Body of pancreas (tissue), 4 donors: ENCODE measurements at regions not wholly inside any gene's neighbourhood (a gene's known extent, or its start where the extent isn't known, plus 50 kb on each side); places are given as distances from the start of the nearest gene placed in this dataset.

ENCODE experiments used
- POLR2A ChIP-seq, 3 donors: fragments of 450-650 bp; IDR thresholded peaks; one replicate each; pipeline ENCODE4 v1.6.1; 2016; ENCODE audit warnings: antibody characterized with exemption in 3 of 3, mild to moderate bottlenecking in 2 of 3
- TF ChIP-seq, protein P1 (sequence below), 7 experiments: fragments of 450-650 bp in 4 of 7; fragments of 200-600 bp in 3 of 7; sonication (generic) in 3 of 7; IDR thresholded peaks; one replicate each; pipeline ENCODE4 v1.5.1; 2016 to 2019; ENCODE audit warnings: antibody characterized with exemption in 7 of 7

DNA sequence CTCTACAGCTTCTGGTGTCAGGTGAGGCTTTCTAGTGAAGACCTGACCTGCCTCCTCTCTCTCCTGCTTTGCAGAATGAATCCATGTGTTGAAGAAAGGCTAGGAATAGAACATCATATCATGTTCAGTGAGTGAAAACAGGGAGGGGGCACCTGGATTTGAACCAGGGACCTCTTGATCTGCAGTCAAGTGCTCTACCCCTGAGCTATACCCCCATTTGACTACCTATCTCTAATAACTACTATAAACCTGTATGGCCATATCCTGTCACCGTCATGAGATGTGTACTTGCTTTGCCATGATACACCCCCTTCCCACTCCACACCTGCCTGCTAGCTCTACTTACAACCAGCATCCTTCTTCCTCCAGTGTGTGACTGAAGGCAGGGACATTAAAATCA is 91.3 kb upstream of the ZNF746 start:
- no peak for TF ChIP-seq POLR2A (IDR thresholded peaks at IDR 0.05)
- TF ChIP-seq, protein P1, sequence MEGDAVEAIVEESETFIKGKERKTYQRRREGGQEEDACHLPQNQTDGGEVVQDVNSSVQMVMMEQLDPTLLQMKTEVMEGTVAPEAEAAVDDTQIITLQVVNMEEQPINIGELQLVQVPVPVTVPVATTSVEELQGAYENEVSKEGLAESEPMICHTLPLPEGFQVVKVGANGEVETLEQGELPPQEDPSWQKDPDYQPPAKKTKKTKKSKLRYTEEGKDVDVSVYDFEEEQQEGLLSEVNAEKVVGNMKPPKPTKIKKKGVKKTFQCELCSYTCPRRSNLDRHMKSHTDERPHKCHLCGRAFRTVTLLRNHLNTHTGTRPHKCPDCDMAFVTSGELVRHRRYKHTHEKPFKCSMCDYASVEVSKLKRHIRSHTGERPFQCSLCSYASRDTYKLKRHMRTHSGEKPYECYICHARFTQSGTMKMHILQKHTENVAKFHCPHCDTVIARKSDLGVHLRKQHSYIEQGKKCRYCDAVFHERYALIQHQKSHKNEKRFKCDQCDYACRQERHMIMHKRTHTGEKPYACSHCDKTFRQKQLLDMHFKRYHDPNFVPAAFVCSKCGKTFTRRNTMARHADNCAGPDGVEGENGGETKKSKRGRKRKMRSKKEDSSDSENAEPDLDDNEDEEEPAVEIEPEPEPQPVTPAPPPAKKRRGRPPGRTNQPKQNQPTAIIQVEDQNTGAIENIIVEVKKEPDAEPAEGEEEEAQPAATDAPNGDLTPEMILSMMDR (IDR thresholded peaks at IDR 0.05): no peak
